ENCODE measurements at regions not wholly inside any gene's neighbourhood (a gene's known extent, or its start where the extent isn't known, plus 50 kb on each side); places are given as distances from the start of the nearest gene placed in this dataset.

DNA sequence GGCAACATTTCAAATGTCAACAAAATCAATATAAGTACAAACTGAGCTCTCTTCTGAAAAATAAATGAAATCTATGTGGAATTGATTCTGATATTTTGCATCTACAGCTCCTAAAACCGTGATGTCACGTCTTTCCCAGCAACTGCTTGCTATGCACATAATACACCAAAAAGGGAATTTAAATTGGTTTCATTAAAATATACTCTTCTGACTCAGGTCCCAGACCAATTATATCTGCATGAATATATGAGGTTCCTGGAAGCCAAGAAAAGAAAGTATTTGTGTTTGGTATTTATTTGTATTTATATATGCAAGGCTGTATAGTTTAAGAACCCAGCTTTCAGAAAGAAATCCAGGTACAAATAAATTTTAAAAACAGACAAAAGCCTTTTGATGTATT lies 1282.5 kb downstream of the SUCLG1 start:
- TF ChIP-seq POLR2A (IDR thresholded peaks at IDR 0.05) (no peak), EP300 (IDR thresholded peaks at IDR 0.05) (no peak)
- TF ChIP-seq, protein P1, sequence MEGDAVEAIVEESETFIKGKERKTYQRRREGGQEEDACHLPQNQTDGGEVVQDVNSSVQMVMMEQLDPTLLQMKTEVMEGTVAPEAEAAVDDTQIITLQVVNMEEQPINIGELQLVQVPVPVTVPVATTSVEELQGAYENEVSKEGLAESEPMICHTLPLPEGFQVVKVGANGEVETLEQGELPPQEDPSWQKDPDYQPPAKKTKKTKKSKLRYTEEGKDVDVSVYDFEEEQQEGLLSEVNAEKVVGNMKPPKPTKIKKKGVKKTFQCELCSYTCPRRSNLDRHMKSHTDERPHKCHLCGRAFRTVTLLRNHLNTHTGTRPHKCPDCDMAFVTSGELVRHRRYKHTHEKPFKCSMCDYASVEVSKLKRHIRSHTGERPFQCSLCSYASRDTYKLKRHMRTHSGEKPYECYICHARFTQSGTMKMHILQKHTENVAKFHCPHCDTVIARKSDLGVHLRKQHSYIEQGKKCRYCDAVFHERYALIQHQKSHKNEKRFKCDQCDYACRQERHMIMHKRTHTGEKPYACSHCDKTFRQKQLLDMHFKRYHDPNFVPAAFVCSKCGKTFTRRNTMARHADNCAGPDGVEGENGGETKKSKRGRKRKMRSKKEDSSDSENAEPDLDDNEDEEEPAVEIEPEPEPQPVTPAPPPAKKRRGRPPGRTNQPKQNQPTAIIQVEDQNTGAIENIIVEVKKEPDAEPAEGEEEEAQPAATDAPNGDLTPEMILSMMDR (IDR thresholded peaks at IDR 0.05) = no peak

All from ovary (tissue), 3 donors.